ENCODE measurements at regions not wholly inside any gene's neighbourhood (a gene's known extent, or its start where the extent isn't known, plus 50 kb on each side); places are given as distances from the start of the nearest gene placed in this dataset.

GRCh38 chr21:20538039-20538658 lies 460.1 kb upstream of the NCAM2 start:
- in situ Hi-C loops (cut with HindIII; ENCODE audit: low pct_ligation_motif_present, low sequenced_read_pairs): no loop called here
- DNase-seq: no peak
- no peak for TF ChIP-seq CTCF (IDR thresholded peaks at IDR 0.05; ENCODE audit: low read depth, low read length, missing control alignments)
- H3K36me3 ChIP-seq (replicated peaks): no peaks in the 10 kb centered on the region
- no peak overlapping the region for H3K27ac ChIP-seq
- no peaks in the 10 kb centered on the region for H3K27me3 ChIP-seq (replicated peaks)
- no peak overlapping the region for H3K4me3 ChIP-seq (ENCODE audit: low read depth, low read length)

- no peaks in the 10 kb centered on the region for H3K27me3 ChIP-seq (replicated peaks)
- DNase-seq: no peak
- H3K36me3 ChIP-seq (replicated peaks): no peaks in the 10 kb centered on the region
- in situ Hi-C loops (cut with HindIII; ENCODE audit: low pct_ligation_motif_present, low sequenced_read_pairs): no loop called here
- H3K4me3 ChIP-seq (ENCODE audit: low read depth, low read length): no peak overlapping the region
- no peak overlapping the region for H3K27ac ChIP-seq
- TF ChIP-seq CTCF (IDR thresholded peaks at IDR 0.05; ENCODE audit: low read depth, low read length, missing control alignments): no peak
Observed at GRCh38 chr21:20545454-20545853, 452.8 kb upstream of the NCAM2 start.

GRCh38 chr21:20551939-20552338 lies 446.3 kb upstream of the NCAM2 start:
- H3K36me3 ChIP-seq (replicated peaks): no peaks in the 10 kb centered on the region
- in situ Hi-C loops (cut with HindIII; ENCODE audit: low pct_ligation_motif_present, low sequenced_read_pairs): no loop called here
- H3K27me3 ChIP-seq (replicated peaks): no peaks in the 10 kb centered on the region
- no peak overlapping the region for H3K4me3 ChIP-seq (ENCODE audit: low read depth, low read length)
- DNase-seq: no peak
- H3K27ac ChIP-seq: no peak overlapping the region
- TF ChIP-seq CTCF (IDR thresholded peaks at IDR 0.05; ENCODE audit: low read depth, low read length, missing control alignments): no peak

GRCh38 chr21:20554785-20555184 lies 443.4 kb upstream of the NCAM2 start:
- no peak overlapping the region for H3K27ac ChIP-seq
- H3K27me3 ChIP-seq (replicated peaks): no peaks in the 10 kb centered on the region
- in situ Hi-C loops (cut with HindIII; ENCODE audit: low pct_ligation_motif_present, low sequenced_read_pairs): no loop called here
- TF ChIP-seq CTCF (IDR thresholded peaks at IDR 0.05; ENCODE audit: low read depth, low read length, missing control alignments): no peak
- no peaks in the 10 kb centered on the region for H3K36me3 ChIP-seq (replicated peaks)
- no peak for DNase-seq
- H3K4me3 ChIP-seq (ENCODE audit: low read depth, low read length): no peak overlapping the region

GRCh38 chr21:20570824-20571232 lies 427.4 kb upstream of the NCAM2 start:
- in situ Hi-C loops (cut with HindIII; ENCODE audit: low pct_ligation_motif_present, low sequenced_read_pairs): no loop called here
- no peak for TF ChIP-seq CTCF (IDR thresholded peaks at IDR 0.05; ENCODE audit: low read depth, low read length, missing control alignments)
- H3K4me3 ChIP-seq (ENCODE audit: low read depth, low read length): no peak overlapping the region
- no peak for DNase-seq
- no peak overlapping the region for H3K27ac ChIP-seq
- H3K27me3 ChIP-seq (replicated peaks): no peaks in the 10 kb centered on the region
- H3K36me3 ChIP-seq (replicated peaks): no peaks in the 10 kb centered on the region

- in situ Hi-C loops (cut with HindIII; ENCODE audit: low pct_ligation_motif_present, low sequenced_read_pairs): no loop called here
- no peak for TF ChIP-seq CTCF (IDR thresholded peaks at IDR 0.05; ENCODE audit: low read depth, low read length, missing control alignments)
- DNase-seq: no peak
- no peak overlapping the region for H3K4me3 ChIP-seq (ENCODE audit: low read depth, low read length)
- no peaks in the 10 kb centered on the region for H3K27me3 ChIP-seq (replicated peaks)
- no peaks in the 10 kb centered on the region for H3K36me3 ChIP-seq (replicated peaks)
- no peak overlapping the region for H3K27ac ChIP-seq
Observed at GRCh38 chr21:20572582-20572981, 425.6 kb upstream of the NCAM2 start.
